ENCODE measurements at regions not wholly inside any gene's neighbourhood (a gene's known extent, or its start where the extent isn't known, plus 50 kb on each side); places are given as distances from the start of the nearest gene placed in this dataset.

GRCh38 chrX:148371291-148371690, 129.1 kb upstream of the AFF2 start:
- no peak overlapping the region for H3K4me3 ChIP-seq (ENCODE audit: low read length)
- no peaks in the 10 kb centered on the region for H3K4me1 ChIP-seq (ENCODE audit: insufficient read depth, low read length)
- H3K27me3 ChIP-seq (ENCODE audit: insufficient read depth, low read length) = no peaks in the 10 kb centered on the region
- no peaks in the 10 kb centered on the region for H3K9me3 ChIP-seq (ENCODE audit: low read depth, low read length)

- Histone ChIP-seq H3K9me3 (ENCODE audit: low read depth, low read length) (no peaks in the 10 kb centered on the region), H3K4me1 (ENCODE audit: insufficient read depth, low read length) (no peaks in the 10 kb centered on the region), H3K4me3 (ENCODE audit: low read length) (no peak overlapping the region), H3K27me3 (ENCODE audit: insufficient read depth, low read length) (no peaks in the 10 kb centered on the region)
Measured at GRCh38 chrX:148372925-148373324, 127.5 kb upstream of the AFF2 start.

- H3K4me1 ChIP-seq (ENCODE audit: insufficient read depth, low read length) = peaks cover 13% of the 10 kb centered on the region
- no peaks in the 10 kb centered on the region for H3K27me3 ChIP-seq (ENCODE audit: insufficient read depth, low read length)
- no peak overlapping the region for H3K4me3 ChIP-seq (ENCODE audit: low read length)
- no peaks in the 10 kb centered on the region for H3K9me3 ChIP-seq (ENCODE audit: low read depth, low read length)
Measured at GRCh38 chrX:148376342-148376741, 124.1 kb upstream of the AFF2 start.

GRCh38 chrX:148380107-148380506, 120.3 kb upstream of the AFF2 start:
- no peaks in the 10 kb centered on the region for H3K9me3 ChIP-seq (ENCODE audit: low read depth, low read length)
- no peak overlapping the region for H3K4me3 ChIP-seq (ENCODE audit: low read length)
- peaks cover 21% of the 10 kb centered on the region for H3K4me1 ChIP-seq (ENCODE audit: insufficient read depth, low read length)
- H3K27me3 ChIP-seq (ENCODE audit: insufficient read depth, low read length) = no peaks in the 10 kb centered on the region

GRCh38 chrX:148380650-148381561, 119.5 kb upstream of the AFF2 start:
- peaks cover 21% of the 10 kb centered on the region for H3K4me1 ChIP-seq (ENCODE audit: insufficient read depth, low read length)
- H3K9me3 ChIP-seq (ENCODE audit: low read depth, low read length) = no peaks in the 10 kb centered on the region
- peak overlapping the region; percentile 28 for H3K4me3 ChIP-seq (ENCODE audit: low read length)
- H3K27me3 ChIP-seq (ENCODE audit: insufficient read depth, low read length) = no peaks in the 10 kb centered on the region

GRCh38 chrX:148381603-148382002, 118.8 kb upstream of the AFF2 start:
- H3K9me3 ChIP-seq (ENCODE audit: low read depth, low read length) = no peaks in the 10 kb centered on the region
- no peaks in the 10 kb centered on the region for H3K27me3 ChIP-seq (ENCODE audit: insufficient read depth, low read length)
- peak overlapping the region; percentile 28 for H3K4me3 ChIP-seq (ENCODE audit: low read length)
- H3K4me1 ChIP-seq (ENCODE audit: insufficient read depth, low read length) = peaks cover 21% of the 10 kb centered on the region

GRCh38 chrX:148382983-148383382, 117.4 kb upstream of the AFF2 start:
- Histone ChIP-seq H3K9me3 (ENCODE audit: low read depth, low read length) (no peaks in the 10 kb centered on the region), H3K4me3 (ENCODE audit: low read length) (no peak overlapping the region), H3K27me3 (ENCODE audit: insufficient read depth, low read length) (no peaks in the 10 kb centered on the region), H3K4me1 (ENCODE audit: insufficient read depth, low read length) (peaks cover 21% of the 10 kb centered on the region)

- no peaks in the 10 kb centered on the region for H3K9me3 ChIP-seq (ENCODE audit: low read depth, low read length)
- peaks cover 14% of the 10 kb centered on the region for H3K4me1 ChIP-seq (ENCODE audit: insufficient read depth, low read length)
- H3K27me3 ChIP-seq (ENCODE audit: insufficient read depth, low read length) = no peaks in the 10 kb centered on the region
- H3K4me3 ChIP-seq (ENCODE audit: low read length) = no peak overlapping the region
Measured at GRCh38 chrX:148385471-148385870, 114.9 kb upstream of the AFF2 start.

- Histone ChIP-seq H3K4me3 (ENCODE audit: low read length) (no peak overlapping the region), H3K9me3 (ENCODE audit: low read depth, low read length) (no peaks in the 10 kb centered on the region), H3K27me3 (ENCODE audit: insufficient read depth, low read length) (no peaks in the 10 kb centered on the region), H3K4me1 (ENCODE audit: insufficient read depth, low read length) (no peaks in the 10 kb centered on the region)
Measured at GRCh38 chrX:148389629-148390028, 110.8 kb upstream of the AFF2 start.

- Histone ChIP-seq H3K9me3 (ENCODE audit: low read depth, low read length) (no peaks in the 10 kb centered on the region), H3K4me3 (ENCODE audit: low read length) (no peak overlapping the region), H3K4me1 (ENCODE audit: insufficient read depth, low read length) (peaks cover 3% of the 10 kb centered on the region), H3K27me3 (ENCODE audit: insufficient read depth, low read length) (no peaks in the 10 kb centered on the region)
Measured at GRCh38 chrX:148412006-148412405, 88.4 kb upstream of the AFF2 start.

- Histone ChIP-seq H3K4me3 (ENCODE audit: low read length) (no peak overlapping the region), H3K4me1 (ENCODE audit: insufficient read depth, low read length) (peaks cover 3% of the 10 kb centered on the region), H3K9me3 (ENCODE audit: low read depth, low read length) (no peaks in the 10 kb centered on the region), H3K27me3 (ENCODE audit: insufficient read depth, low read length) (no peaks in the 10 kb centered on the region)
Measured at GRCh38 chrX:148416142-148416541, 84.3 kb upstream of the AFF2 start.

GRCh38 chrX:148416931-148417330, 83.5 kb upstream of the AFF2 start:
- no peak overlapping the region for H3K4me3 ChIP-seq (ENCODE audit: low read length)
- H3K4me1 ChIP-seq (ENCODE audit: insufficient read depth, low read length) = peaks cover 3% of the 10 kb centered on the region
- no peaks in the 10 kb centered on the region for H3K27me3 ChIP-seq (ENCODE audit: insufficient read depth, low read length)
- H3K9me3 ChIP-seq (ENCODE audit: low read depth, low read length) = no peaks in the 10 kb centered on the region

GRCh38 chrX:148417934-148418333, 82.5 kb upstream of the AFF2 start:
- H3K4me1 ChIP-seq (ENCODE audit: insufficient read depth, low read length) = peaks cover 3% of the 10 kb centered on the region
- H3K4me3 ChIP-seq (ENCODE audit: low read length) = no peak overlapping the region

GRCh38 chrX:148422526-148422925, 77.9 kb upstream of the AFF2 start:
- Histone ChIP-seq H3K27me3 (ENCODE audit: insufficient read depth, low read length) (no peaks in the 10 kb centered on the region), H3K9me3 (ENCODE audit: low read depth, low read length) (no peaks in the 10 kb centered on the region), H3K4me3 (ENCODE audit: low read length) (no peak overlapping the region), H3K4me1 (ENCODE audit: insufficient read depth, low read length) (no peaks in the 10 kb centered on the region)

More at GRCh38 chrX:148417934-148418333, 82.5 kb upstream of the AFF2 start:
- H3K27me3 ChIP-seq (ENCODE audit: insufficient read depth, low read length) = no peaks in the 10 kb centered on the region
- no peaks in the 10 kb centered on the region for H3K9me3 ChIP-seq (ENCODE audit: low read depth, low read length)

GRCh38 chrX:148424570-148424969, 75.8 kb upstream of the AFF2 start:
- H3K4me1 ChIP-seq (ENCODE audit: insufficient read depth, low read length) = no peaks in the 10 kb centered on the region
- H3K27me3 ChIP-seq (ENCODE audit: insufficient read depth, low read length) = no peaks in the 10 kb centered on the region
- H3K4me3 ChIP-seq (ENCODE audit: low read length) = no peak overlapping the region
- H3K9me3 ChIP-seq (ENCODE audit: low read depth, low read length) = no peaks in the 10 kb centered on the region

GRCh38 chrX:148426467-148426866, 74.0 kb upstream of the AFF2 start:
- Histone ChIP-seq H3K27me3 (ENCODE audit: insufficient read depth, low read length) (no peaks in the 10 kb centered on the region), H3K4me1 (ENCODE audit: insufficient read depth, low read length) (no peaks in the 10 kb centered on the region), H3K4me3 (ENCODE audit: low read length) (no peak overlapping the region), H3K9me3 (ENCODE audit: low read depth, low read length) (no peaks in the 10 kb centered on the region)
